ENCODE measurements at regions not wholly inside any gene's neighbourhood (a gene's known extent, or its start where the extent isn't known, plus 50 kb on each side); places are given as distances from the start of the nearest gene placed in this dataset.

- H3K27me3 ChIP-seq = no peaks in the 10 kb centered on the region
- ATAC-seq (ENCODE audit: low FRiP score in 2 of 2) (no peak), DNase-seq (no peak)
- H3K4me3 ChIP-seq = no peak overlapping the region
- TF ChIP-seq POLR2AphosphoS5 (IDR thresholded peaks at IDR 0.05) (no peak), EP300 (IDR thresholded peaks at IDR 0.05) (no peak)
- no peak overlapping the region for H3K27ac ChIP-seq
- H3K9me3 ChIP-seq = no peaks in the 10 kb centered on the region
- H3K4me1 ChIP-seq = no peaks in the 10 kb centered on the region
- no peaks in the 10 kb centered on the region for H3K36me3 ChIP-seq
- WGBS, 2 donors = 95 to 99% methylated on average over 6 of the region's 6 CpGs
Observed at GRCh38 chr1:175820456-175821025, 77.1 kb upstream of the TNR start.

- H3K36me3 ChIP-seq = no peaks in the 10 kb centered on the region
- no peaks in the 10 kb centered on the region for H3K9me3 ChIP-seq
- H3K4me3 ChIP-seq = no peak overlapping the region
- H3K27me3 ChIP-seq = no peaks in the 10 kb centered on the region
- no peak for DNase-seq
- H3K27ac ChIP-seq = no peak overlapping the region
- 62 to 67% methylated on average over 1 of the region's 1 CpG for WGBS, 2 donors
- ATAC-seq (ENCODE audit: low FRiP score in 2 of 2) = no peak
- no peak for TF ChIP-seq POLR2A (IDR thresholded peaks at IDR 0.05)
- no peak for TF ChIP-seq POLR2AphosphoS5 (IDR thresholded peaks at IDR 0.05)
- no peak for TF ChIP-seq CTCF (IDR thresholded peaks at IDR 0.05)
- no peak for TF ChIP-seq EP300 (IDR thresholded peaks at IDR 0.05)
- no peaks in the 10 kb centered on the region for H3K4me1 ChIP-seq
Observed at GRCh38 chr1:175818929-175819328, 75.5 kb upstream of the TNR start.

- ATAC-seq (ENCODE audit: low FRiP score in 2 of 2) (no peak), DNase-seq (no peak)
- H3K27ac ChIP-seq = no peak overlapping the region
- H3K4me3 ChIP-seq = no peak overlapping the region
- H3K4me1 ChIP-seq = no peaks in the 10 kb centered on the region
- no peaks in the 10 kb centered on the region for H3K36me3 ChIP-seq
- H3K27me3 ChIP-seq = no peaks in the 10 kb centered on the region
- TF ChIP-seq EP300 (IDR thresholded peaks at IDR 0.05) (no peak), POLR2AphosphoS5 (IDR thresholded peaks at IDR 0.05) (no peak), POLR2A (IDR thresholded peaks at IDR 0.05) (no peak), CTCF (IDR thresholded peaks at IDR 0.05) (no peak)
- WGBS, 2 donors = 79 to 83% methylated on average over 2 of the region's 2 CpGs
- no peaks in the 10 kb centered on the region for H3K9me3 ChIP-seq
Observed at GRCh38 chr1:175817445-175817844, 74.0 kb upstream of the TNR start.

GRCh38 chr1:175814885-175815284 is 71.5 kb upstream of the TNR start:
- Histone ChIP-seq H3K27ac (no peak overlapping the region), H3K4me1 (no peaks in the 10 kb centered on the region), H3K36me3 (no peaks in the 10 kb centered on the region), H3K4me3 (no peak overlapping the region), H3K9me3 (no peaks in the 10 kb centered on the region), H3K27me3 (no peaks in the 10 kb centered on the region)
- no peak for DNase-seq
- WGBS, 2 donors = 39 to 43% methylated on average over 3 of the region's 3 CpGs
- ATAC-seq (ENCODE audit: low FRiP score in 2 of 2) = no peak
- TF ChIP-seq CTCF (IDR thresholded peaks at IDR 0.05) (no peak), POLR2A (IDR thresholded peaks at IDR 0.05) (no peak), POLR2AphosphoS5 (IDR thresholded peaks at IDR 0.05) (no peak), EP300 (IDR thresholded peaks at IDR 0.05) (no peak)

GRCh38 chr1:175812936-175813335 is 69.5 kb upstream of the TNR start:
- no peak for ATAC-seq (ENCODE audit: low FRiP score in 2 of 2)

GRCh38 chr1:175810305-175810704 is 66.9 kb upstream of the TNR start:
- 88 to 100% methylated on average over 2 of the region's 2 CpGs for WGBS, 2 donors
- ATAC-seq (ENCODE audit: low FRiP score in 2 of 2) (no peak), DNase-seq (no peak)
- Histone ChIP-seq H3K9me3 (no peaks in the 10 kb centered on the region), H3K27me3 (no peaks in the 10 kb centered on the region), H3K36me3 (no peaks in the 10 kb centered on the region), H3K4me1 (no peaks in the 10 kb centered on the region), H3K4me3 (no peak overlapping the region), H3K27ac (no peak overlapping the region)
- TF ChIP-seq POLR2A (IDR thresholded peaks at IDR 0.05) = no peak
- no peak for TF ChIP-seq POLR2AphosphoS5 (IDR thresholded peaks at IDR 0.05)
- no peak for TF ChIP-seq EP300 (IDR thresholded peaks at IDR 0.05)
- no peak for TF ChIP-seq CTCF (IDR thresholded peaks at IDR 0.05)

More at GRCh38 chr1:175812936-175813335, 69.5 kb upstream of the TNR start:
- H3K36me3 ChIP-seq = no peaks in the 10 kb centered on the region
- 74 to 81% methylated on average over 2 of the region's 2 CpGs for WGBS, 2 donors
- no peak for DNase-seq
- H3K27me3 ChIP-seq = no peaks in the 10 kb centered on the region
- no peak for TF ChIP-seq EP300 (IDR thresholded peaks at IDR 0.05)
- no peak for TF ChIP-seq POLR2A (IDR thresholded peaks at IDR 0.05)
- H3K4me3 ChIP-seq = no peak overlapping the region
- no peaks in the 10 kb centered on the region for H3K9me3 ChIP-seq
- H3K4me1 ChIP-seq = no peaks in the 10 kb centered on the region
- H3K27ac ChIP-seq = no peak overlapping the region
